ENCODE measurements at regions not wholly inside any gene's neighbourhood (a gene's known extent, or its start where the extent isn't known, plus 50 kb on each side); places are given as distances from the start of the nearest gene placed in this dataset.
A peak's percentile ranks its signal among the peaks of the same experiment; 100 is the strongest.

DNA sequence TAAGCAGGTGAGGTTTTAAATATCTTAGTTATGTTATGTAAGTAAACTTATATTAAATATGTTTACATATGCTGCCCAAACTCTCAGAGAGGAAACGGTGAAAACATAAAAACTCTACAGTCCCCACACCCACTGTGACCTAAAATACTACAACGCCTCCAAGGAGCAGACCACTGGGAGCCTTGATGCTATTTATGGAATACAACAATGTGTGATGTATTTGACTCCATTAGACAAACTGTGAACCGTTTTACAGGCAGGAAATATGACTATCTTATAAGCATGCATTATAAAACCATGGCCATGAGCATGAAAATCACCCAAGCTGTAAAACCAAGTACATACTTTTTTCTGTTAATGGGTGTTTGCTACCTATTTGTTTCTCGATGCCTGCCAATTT is 379.5 kb upstream of the TBL1XR1 start:
- DNase-seq (ENCODE audit: low read depth, low spot score), result no peak
- H3K9me3 ChIP-seq (ENCODE audit: control insufficient read depth, insufficient read depth, low read length), result no peaks in the 10 kb centered on the region
- no peak overlapping the region for H3K27ac ChIP-seq (ENCODE audit: low read depth, low read length)
- H3K4me3 ChIP-seq (ENCODE audit: low read depth, low read length), result no peak overlapping the region
- ChIA-PET POLR2A (no interaction called here), CTCF (no interaction called here)
- TF ChIP-seq, protein P1, sequence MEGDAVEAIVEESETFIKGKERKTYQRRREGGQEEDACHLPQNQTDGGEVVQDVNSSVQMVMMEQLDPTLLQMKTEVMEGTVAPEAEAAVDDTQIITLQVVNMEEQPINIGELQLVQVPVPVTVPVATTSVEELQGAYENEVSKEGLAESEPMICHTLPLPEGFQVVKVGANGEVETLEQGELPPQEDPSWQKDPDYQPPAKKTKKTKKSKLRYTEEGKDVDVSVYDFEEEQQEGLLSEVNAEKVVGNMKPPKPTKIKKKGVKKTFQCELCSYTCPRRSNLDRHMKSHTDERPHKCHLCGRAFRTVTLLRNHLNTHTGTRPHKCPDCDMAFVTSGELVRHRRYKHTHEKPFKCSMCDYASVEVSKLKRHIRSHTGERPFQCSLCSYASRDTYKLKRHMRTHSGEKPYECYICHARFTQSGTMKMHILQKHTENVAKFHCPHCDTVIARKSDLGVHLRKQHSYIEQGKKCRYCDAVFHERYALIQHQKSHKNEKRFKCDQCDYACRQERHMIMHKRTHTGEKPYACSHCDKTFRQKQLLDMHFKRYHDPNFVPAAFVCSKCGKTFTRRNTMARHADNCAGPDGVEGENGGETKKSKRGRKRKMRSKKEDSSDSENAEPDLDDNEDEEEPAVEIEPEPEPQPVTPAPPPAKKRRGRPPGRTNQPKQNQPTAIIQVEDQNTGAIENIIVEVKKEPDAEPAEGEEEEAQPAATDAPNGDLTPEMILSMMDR (IDR thresholded peaks at IDR 0.05; ENCODE audit: low read depth, low read length), result no peak
- no peaks in the 10 kb centered on the region for H3K27me3 ChIP-seq (ENCODE audit: control insufficient read depth, insufficient read depth, low read length)

DNA sequence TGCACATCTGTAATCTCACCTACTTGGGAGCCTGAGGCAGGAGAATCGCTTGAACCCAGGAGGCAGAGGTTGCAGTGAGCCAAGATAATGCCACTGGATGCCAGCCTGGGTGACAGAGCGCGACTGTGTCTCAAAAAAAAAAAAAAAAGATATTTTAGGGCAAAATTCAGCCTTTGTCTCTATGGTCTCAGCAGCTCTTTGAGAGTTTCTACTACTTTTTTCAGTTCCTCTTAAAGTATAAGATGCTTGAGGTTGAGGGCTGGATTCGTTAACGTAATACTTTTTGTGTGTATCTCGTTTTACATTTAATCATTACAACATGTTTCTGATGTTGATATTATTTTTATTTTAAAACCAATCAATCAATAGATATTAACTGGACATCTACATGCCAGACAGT is 381.2 kb upstream of the TBL1XR1 start:
- no peak overlapping the region for H3K27ac ChIP-seq (ENCODE audit: low read depth, low read length)
- H3K9me3 ChIP-seq (ENCODE audit: control insufficient read depth, insufficient read depth, low read length), result no peaks in the 10 kb centered on the region
- TF ChIP-seq, protein P1 (IDR thresholded peaks at IDR 0.05; ENCODE audit: low read depth, low read length), result no peak
- no peak for DNase-seq (ENCODE audit: low read depth, low spot score)
- ChIA-PET POLR2A (no interaction called here), CTCF (no interaction called here)
- H3K4me3 ChIP-seq (ENCODE audit: low read depth, low read length), result no peak overlapping the region
- no peaks in the 10 kb centered on the region for H3K27me3 ChIP-seq (ENCODE audit: control insufficient read depth, insufficient read depth, low read length)

DNA sequence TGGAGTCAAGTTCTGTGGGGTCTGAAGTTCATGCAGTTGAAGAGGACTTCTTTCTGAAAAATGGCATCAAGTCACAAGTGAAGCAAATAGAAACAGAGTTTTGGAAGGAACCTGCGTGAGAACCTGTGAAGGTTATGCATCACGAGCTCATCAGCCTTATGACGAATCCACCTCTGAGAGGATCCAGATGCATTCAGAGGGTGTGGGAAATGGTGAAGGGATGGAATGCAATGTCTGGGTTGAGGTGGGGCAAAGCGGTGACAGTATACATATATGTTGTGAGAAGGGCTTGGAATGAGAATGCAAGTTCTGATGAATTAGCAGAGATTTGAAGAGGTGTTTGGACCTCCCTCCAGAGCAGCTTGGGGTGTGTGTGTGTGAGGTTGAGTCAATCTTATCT is 382.1 kb upstream of the TBL1XR1 start:
- DNase-seq (ENCODE audit: low read depth, low spot score), result no peak
- CTCF ChIA-PET, result no interaction called here
- Histone ChIP-seq H3K27me3 (ENCODE audit: control insufficient read depth, insufficient read depth, low read length) (no peaks in the 10 kb centered on the region), H3K27ac (ENCODE audit: low read depth, low read length) (no peak overlapping the region), H3K9me3 (ENCODE audit: control insufficient read depth, insufficient read depth, low read length) (no peaks in the 10 kb centered on the region), H3K4me3 (ENCODE audit: low read depth, low read length) (no peak overlapping the region)
- TF ChIP-seq, protein P1 (IDR thresholded peaks at IDR 0.05; ENCODE audit: low read depth, low read length), result no peak
- POLR2A ChIA-PET, result no interaction called here

DNA sequence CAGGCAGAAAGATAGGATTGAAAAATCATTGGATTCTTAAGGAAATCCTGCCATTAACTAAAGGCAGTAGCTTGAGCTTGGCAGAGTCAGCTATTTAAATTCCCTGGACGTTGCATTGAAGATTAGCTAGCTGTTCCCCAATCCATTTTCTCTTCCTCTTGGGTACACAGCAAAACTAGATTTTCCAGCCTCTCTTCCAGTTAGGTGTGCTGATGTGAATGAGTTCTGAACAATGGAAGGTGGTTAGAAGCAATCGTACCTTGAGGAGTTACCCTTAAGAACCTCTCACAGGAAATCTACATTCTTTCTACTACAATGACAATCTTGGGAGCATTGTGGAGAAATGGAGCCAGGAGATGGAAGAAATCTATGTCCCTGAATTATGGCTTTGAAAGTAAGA is 383.2 kb upstream of the TBL1XR1 start:
- TF ChIP-seq, protein P1 (IDR thresholded peaks at IDR 0.05; ENCODE audit: low read depth, low read length), result no peak
- Histone ChIP-seq H3K9me3 (ENCODE audit: control insufficient read depth, insufficient read depth, low read length) (no peaks in the 10 kb centered on the region), H3K27me3 (ENCODE audit: control insufficient read depth, insufficient read depth, low read length) (no peaks in the 10 kb centered on the region), H3K4me3 (ENCODE audit: low read depth, low read length) (no peak overlapping the region), H3K27ac (ENCODE audit: low read depth, low read length) (no peak overlapping the region)
- DNase-seq (ENCODE audit: low read depth, low spot score), result no peak
- ChIA-PET POLR2A (no interaction called here), CTCF (interaction anchor here (0.6 kb wide), 1 partner anchor 324 kb away, joined by 4 read pairs; no protein-coding TSS in a partner anchor)

DNA sequence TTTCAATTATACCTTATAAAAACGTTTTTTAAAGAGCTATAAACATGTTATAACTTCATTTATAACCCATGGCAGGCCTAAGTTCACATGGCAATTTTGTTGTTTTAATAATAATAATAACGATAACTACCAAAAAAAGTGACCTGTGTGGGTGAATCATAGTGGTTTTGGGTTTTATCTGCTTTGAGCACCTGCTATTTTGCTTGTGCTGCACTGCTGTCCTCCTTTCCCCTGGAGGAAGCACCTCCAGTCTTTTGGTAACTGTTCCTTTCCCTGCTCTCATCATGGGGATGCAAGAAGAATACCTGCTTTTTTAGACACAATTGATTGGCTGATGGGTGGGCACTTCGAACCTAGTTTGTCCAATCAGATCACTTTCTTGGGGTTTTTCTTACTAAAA is 388.0 kb upstream of the TBL1XR1 start:
- Histone ChIP-seq H3K4me3 (ENCODE audit: low read depth, low read length) (no peak overlapping the region), H3K27ac (ENCODE audit: low read depth, low read length) (peak overlapping the region; percentile 21), H3K9me3 (ENCODE audit: control insufficient read depth, insufficient read depth, low read length) (peaks cover 3% of the 10 kb centered on the region), H3K27me3 (ENCODE audit: control insufficient read depth, insufficient read depth, low read length) (no peaks in the 10 kb centered on the region)
- POLR2A ChIA-PET, result interaction anchor here (0.6 kb wide), 1 partner anchor 22 kb away, joined by 3 read pairs; no protein-coding TSS in a partner anchor
- CTCF ChIA-PET, result interaction anchor here (0.6 kb wide), 1 partner anchor 271 kb away, joined by 3 read pairs; no protein-coding TSS in a partner anchor
- TF ChIP-seq, protein P1 (IDR thresholded peaks at IDR 0.05; ENCODE audit: low read depth, low read length), result no peak
- no peak for DNase-seq (ENCODE audit: low read depth, low spot score)
